ENCODE measurements at regions not wholly inside any gene's neighbourhood (a gene's known extent, or its start where the extent isn't known, plus 50 kb on each side); places are given as distances from the start of the nearest gene placed in this dataset.

DNA sequence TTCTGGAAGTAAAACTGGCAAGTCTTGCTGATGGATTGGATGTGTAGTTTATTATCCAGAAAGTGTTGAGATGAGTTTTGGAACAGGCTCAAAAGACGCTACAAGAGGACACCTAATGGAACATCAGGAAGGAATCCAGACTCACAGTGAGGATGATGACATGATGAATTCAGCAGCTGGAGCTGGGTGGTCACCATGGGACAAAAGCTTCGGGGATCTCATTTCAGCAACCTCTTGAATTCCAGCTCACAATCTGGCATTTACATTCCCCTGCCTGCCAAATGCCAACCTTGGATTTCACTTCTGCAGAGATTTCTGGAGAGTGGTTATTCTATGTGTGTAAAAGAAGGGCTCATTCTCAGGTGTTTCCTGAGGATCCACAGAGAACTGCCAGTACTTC lies 288.0 kb upstream of the TMTC4 start:
- TF ChIP-seq, protein P1, sequence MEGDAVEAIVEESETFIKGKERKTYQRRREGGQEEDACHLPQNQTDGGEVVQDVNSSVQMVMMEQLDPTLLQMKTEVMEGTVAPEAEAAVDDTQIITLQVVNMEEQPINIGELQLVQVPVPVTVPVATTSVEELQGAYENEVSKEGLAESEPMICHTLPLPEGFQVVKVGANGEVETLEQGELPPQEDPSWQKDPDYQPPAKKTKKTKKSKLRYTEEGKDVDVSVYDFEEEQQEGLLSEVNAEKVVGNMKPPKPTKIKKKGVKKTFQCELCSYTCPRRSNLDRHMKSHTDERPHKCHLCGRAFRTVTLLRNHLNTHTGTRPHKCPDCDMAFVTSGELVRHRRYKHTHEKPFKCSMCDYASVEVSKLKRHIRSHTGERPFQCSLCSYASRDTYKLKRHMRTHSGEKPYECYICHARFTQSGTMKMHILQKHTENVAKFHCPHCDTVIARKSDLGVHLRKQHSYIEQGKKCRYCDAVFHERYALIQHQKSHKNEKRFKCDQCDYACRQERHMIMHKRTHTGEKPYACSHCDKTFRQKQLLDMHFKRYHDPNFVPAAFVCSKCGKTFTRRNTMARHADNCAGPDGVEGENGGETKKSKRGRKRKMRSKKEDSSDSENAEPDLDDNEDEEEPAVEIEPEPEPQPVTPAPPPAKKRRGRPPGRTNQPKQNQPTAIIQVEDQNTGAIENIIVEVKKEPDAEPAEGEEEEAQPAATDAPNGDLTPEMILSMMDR (IDR thresholded peaks at IDR 0.05): no peak
- no peak for TF ChIP-seq POLR2A (IDR thresholded peaks at IDR 0.05)
